NCI-H748 (cell line): ENCODE measurements at regions not wholly inside any gene's neighbourhood (a gene's known extent, or its start where the extent isn't known, plus 50 kb on each side); places are given as distances from the start of the nearest gene placed in this dataset.
"Not testable (repeated sequence)": the region's sequence is repeated elsewhere in the genome, so short reads cannot be mapped to it uniquely, and the experiment has no call there.

ENCODE experiments used
- DNase-seq: peaks from one replicate; lab custom pipeline; 2025; ENCODE audit not compliant: unreplicated experiment; lab: John Stamatoyannopoulos, UW

DNA sequence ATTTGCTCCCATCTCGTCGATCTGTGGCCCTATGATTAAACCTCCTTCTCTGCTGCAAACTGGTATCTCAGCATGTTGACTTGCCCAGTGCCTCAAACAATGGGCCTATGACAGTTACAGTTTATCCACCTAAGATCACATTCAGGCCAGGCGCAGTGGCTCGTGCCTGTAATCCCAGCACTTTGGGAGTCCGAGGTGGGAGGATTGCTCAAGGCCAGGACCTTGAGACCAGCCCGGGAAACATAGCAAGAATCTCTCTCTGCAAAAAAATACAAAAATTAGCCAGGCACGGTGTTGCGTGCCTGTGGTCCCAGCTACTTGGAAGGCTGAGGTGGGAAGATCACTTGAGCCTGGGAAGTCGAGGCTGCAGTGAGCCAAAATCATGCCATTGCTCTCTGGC is 79.8 kb upstream of the ADGRL1 start:
- not testable (repeated sequence) for DNase-seq

DNA sequence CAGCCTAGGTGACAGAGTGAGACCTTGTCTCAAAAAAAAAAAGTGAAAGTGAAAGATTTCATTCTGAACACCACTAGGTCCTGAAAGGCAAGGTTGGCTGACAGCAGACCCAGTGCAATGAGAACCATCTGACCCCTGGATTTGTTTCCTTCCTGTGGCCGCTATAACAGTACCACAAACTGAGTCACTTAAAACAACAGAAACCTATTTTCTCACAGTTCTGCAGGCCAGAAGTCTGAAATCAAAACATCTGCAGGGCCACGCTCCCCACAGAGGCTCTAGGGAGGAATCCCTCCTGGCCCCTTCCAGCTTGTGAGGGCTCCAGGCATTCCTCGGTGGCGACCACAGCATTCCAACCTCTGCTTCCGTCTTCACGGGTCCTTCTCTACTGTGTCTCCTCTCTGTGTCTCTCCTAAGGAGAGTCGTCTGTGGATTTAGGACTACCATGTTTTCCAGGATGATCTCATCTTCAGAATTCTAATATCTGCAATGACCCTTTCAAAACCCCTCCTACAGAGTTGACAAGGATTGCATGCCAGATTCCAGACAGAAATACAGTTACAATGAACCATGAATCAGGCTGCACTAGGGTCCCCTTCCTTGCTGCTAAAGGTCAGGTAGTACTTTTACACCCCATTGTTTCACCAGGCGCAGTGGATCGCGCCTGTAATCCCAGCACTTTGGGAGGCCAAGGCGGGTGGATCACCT is 78.0 kb upstream of the ADGRL1 start:
- not testable (repeated sequence) for DNase-seq

DNA sequence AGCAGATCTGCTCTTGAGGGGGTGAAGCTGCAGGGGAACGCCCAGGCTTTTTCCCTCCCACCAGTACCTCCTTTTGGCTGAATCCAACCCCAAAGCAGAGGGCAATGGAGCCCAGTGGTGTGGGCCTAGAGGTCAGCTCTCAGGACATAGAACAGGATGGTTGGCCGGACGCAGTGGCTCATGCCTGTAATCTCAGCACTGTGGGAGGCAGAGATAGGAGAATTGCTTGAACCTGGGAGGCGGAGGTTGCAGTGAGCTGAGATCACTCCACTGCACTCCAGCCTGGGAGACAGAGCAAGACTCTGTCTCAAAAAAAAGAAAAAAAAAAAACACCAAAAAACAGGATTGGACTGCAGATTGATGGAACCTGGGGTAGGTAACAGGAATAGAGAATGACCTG is 73.3 kb upstream of the ADGRL1 start:
- not testable (repeated sequence) for DNase-seq

DNA sequence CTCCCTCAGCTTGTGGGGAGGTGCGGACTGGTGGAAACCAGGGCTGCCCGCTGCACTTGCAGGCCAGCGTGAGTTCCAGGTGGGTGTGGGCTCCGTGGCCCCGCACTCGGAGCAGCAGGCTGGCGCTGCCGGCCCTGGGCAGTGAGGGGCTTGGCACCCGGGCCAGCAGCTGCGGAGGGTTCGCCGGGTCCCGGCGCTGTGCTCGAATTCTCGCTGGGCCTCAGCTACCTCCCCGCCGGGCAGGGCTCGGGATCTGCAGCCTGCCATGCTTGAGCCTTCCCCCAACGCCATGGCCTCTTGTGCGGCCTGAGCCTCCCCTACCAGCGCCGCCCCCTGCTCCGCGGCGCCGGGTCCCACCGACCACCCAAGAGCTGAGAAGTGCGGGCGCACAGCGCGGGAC is 71.6 kb upstream of the ADGRL1 start:
- DNase-seq, result no peak

DNA sequence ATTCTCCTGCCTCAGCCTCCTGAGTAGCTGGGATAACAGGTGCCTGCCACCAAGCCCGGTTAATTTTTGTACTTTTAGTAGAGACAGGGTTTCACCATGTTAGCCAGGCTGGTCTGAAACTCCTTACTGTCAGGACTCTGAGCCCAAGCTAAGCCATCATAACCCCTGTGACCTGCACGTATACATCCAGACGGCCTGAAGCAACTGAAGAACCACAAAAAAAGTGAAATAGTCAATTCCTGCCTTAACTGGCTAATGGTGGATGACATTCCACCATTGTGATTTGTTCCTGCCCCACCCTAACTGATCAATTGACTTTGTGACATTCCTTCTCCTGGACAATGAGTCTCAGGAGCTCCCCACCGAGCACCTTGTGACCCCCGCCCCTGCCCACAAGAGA is 69.9 kb upstream of the ADGRL1 start:
- not testable (repeated sequence) for DNase-seq

DNA sequence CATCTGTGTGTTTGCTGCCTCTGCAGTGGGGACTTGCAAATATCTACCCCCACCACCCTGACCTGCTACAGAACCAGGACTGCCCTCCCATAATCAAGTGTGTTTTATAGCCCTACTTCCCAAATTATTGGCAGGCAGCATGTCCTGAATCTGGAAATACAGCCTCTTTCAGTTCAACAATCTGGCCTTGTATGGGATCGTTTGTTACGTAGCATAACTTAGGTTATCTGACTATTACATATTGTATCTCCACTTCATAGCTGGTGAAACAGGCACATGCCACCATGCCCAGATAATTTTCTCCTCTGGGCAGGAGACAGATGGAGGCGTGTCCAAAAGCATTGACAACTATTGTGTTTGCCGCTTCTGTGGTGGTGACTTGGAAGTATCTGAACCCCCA is 66.7 kb upstream of the ADGRL1 start:
- DNase-seq, result no peak

DNA sequence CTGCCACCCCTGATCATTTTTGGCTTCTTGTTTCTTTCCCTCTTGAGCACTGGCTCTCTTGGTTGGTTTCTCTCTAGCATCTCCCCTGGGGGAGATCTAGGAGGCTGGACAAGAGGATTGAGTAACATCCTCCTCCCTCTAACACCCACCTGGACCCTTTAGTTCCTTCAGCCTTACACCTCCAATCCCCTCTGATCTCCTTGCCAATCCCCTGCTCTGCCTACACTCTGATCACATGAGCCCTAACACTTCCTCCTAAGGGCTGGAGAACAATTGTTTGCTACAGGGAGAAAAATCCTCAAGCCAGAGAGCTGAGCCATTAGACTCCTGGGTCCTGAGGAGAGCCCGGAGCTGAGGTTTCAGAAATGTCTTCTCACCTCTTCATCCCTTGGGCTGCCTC is 65.9 kb upstream of the ADGRL1 start:
- DNase-seq, result no peak

- DNase-seq, result not testable (repeated sequence)
Measured at GRCh38 chr19:14270557-14270956, 64.6 kb upstream of the ADGRL1 start.

DNA sequence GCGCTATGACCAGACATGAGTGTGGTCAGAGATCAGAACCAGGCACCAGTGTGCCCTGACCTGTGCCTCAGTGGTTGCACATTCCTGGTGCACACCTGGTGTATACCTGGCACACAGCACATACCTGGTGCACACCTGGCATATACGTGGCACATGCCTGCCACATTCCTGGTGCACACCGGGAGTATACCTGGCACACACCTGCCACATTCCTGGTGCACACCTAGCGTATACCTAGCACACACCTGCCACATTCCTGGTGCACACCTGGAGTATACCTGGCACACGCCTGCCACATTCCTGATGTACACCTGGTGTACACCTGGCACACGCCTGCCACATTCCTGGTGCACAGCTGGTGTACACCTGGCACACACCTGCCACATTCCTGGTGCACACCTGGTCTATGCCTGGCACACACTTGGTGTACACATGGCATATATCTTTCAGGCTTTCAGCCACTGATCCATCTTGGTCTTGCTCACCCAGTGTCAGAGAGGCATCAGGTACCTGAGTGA is 61.3 kb upstream of the ADGRL1 start:
- no peak for DNase-seq

- DNase-seq, result not testable (repeated sequence)
Measured at GRCh38 chr19:14266208-14266607, 60.2 kb upstream of the ADGRL1 start.

DNA sequence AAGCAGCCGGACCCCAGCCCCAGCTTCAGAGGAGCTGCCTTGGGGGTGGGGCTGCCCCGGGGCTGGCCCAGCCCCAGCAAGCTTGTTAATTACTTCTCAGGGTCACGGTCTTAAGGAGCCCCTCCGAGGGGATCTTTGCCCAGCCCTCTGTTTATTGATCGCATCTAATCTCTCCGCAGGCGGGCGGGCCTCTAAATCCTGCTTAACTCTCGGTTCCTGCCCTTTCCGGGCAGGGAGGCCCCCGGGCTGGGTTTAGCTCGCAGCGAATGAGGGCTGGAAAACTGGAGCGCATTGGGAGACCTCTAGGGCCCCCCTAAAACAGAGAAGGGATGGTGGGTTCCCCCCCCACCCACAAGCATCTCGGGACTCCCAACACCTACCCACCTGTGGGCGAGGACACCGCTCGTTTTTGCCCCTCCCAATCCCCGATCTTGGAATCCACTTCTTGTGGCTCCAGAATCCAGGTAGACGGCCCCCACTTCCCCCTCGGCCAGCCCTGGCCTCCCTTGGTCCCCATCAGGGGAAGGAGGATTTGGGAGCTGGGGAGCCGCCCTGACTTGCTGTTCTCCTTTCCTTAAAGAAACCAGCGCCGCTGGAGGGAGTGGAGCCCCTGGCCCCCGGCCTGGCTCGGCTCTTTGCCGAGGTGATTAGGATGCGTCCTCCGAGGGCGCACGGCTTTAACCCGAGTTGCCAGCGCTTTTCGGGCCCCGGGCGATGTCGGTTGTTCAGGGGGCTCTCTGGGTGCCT is 59.5 kb upstream of the ADGRL1 start:
- no peak for DNase-seq

GRCh38 chr19:14255902-14256649 is 50.1 kb upstream of the ADGRL1 start:
- DNase-seq, result not testable (repeated sequence)
